Trophoblast cell (in vitro differentiated cells and primary cell): ENCODE measurements at regions not wholly inside any gene's neighbourhood (a gene's known extent, or its start where the extent isn't known, plus 50 kb on each side); places are given as distances from the start of the nearest gene placed in this dataset.

Experiments used
- DNase-seq, 2 donors: peaks; one replicate each; pipeline ENCODE4 v3.0.0-alpha.2; 2016
- H2AFZ ChIP-seq: 2 replicates; pipeline ENCODE4 v1.6.1; 2013; ENCODE audit warnings: low read length, moderate library complexity, mild to moderate bottlenecking; ENCODE audit not compliant: insufficient read depth, poor library complexity
- H2AK5ac ChIP-seq: 2 replicates; pipeline ENCODE4 v1.6.1; 2013; ENCODE audit warnings: mild to moderate bottlenecking, low read length
- H2BK120ac ChIP-seq: 2 replicates; pipeline ENCODE4 v1.6.1; 2013; ENCODE audit warnings: low read length, mild to moderate bottlenecking, moderate library complexity; ENCODE audit not compliant: insufficient read depth, poor library complexity
- H2BK12ac ChIP-seq: 2 replicates; pipeline ENCODE4 v1.6.1; 2013; ENCODE audit warnings: mild to moderate bottlenecking, low read length, moderate library complexity
- H2BK5ac ChIP-seq: 2 replicates; pipeline ENCODE4 v1.6.1; 2013; ENCODE audit warnings: low read length, low read depth, moderate library complexity, mild to moderate bottlenecking; ENCODE audit not compliant: poor library complexity
- H3K14ac ChIP-seq: 2 replicates; pipeline ENCODE4 v1.6.1; 2013; ENCODE audit warnings: mild to moderate bottlenecking, low read length
- H3K18ac ChIP-seq: 2 replicates; pipeline ENCODE4 v1.6.1; 2013; ENCODE audit warnings: mild to moderate bottlenecking, low read length
- H3K23ac ChIP-seq: 2 replicates; pipeline ENCODE4 v1.6.1; 2013; ENCODE audit warnings: low read length
- H3K27ac ChIP-seq: 2 replicates; pipeline ENCODE4 v1.5.1; 2013; ENCODE audit warnings: low read depth, mild to moderate bottlenecking, inconsistent platforms, low read length, moderate library complexity
- H3K27me3 ChIP-seq: 2 replicates; pipeline ENCODE4 v1.6.1; 2013; ENCODE audit warnings: inconsistent platforms, mild to moderate bottlenecking, low read length, moderate library complexity; ENCODE audit not compliant: insufficient read depth
- H3K36me3 ChIP-seq, 2 experiments: 1 replicate in 1 of 2; 2 replicates in 1 of 2; pipeline ENCODE4 v1.6.1; 2013; ENCODE audit warnings: low read length in 2 of 2, mild to moderate bottlenecking in 2 of 2, moderate library complexity in 1 of 2; ENCODE audit not compliant: insufficient read depth in 2 of 2, control insufficient read depth in 1 of 2
- H3K4ac ChIP-seq: 2 replicates; pipeline ENCODE4 v1.6.1; 2013; ENCODE audit warnings: low read depth, mild to moderate bottlenecking, low read length, moderate library complexity
- H3K4me1 ChIP-seq, 2 experiments: 1 replicate in 1 of 2; 2 replicates in 1 of 2; pipeline ENCODE4 v1.6.1; 2013; ENCODE audit warnings: low read length in 2 of 2, mild to moderate bottlenecking in 2 of 2, moderate library complexity in 1 of 2; ENCODE audit not compliant: insufficient read depth in 2 of 2, control insufficient read depth in 1 of 2
- H3K4me2 ChIP-seq: 2 replicates; pipeline ENCODE4 v1.6.1; 2013; ENCODE audit warnings: inconsistent platforms, mild to moderate bottlenecking, low read length, moderate library complexity
- H3K4me3 ChIP-seq: 2 replicates; pipeline ENCODE4 v1.5.1; 2013; ENCODE audit warnings: mild to moderate bottlenecking, low read depth, low read length, inconsistent platforms
- H3K79me1 ChIP-seq: one replicate; pipeline ENCODE4 v1.6.1; 2013; ENCODE audit warnings: low read length
- H3K79me2 ChIP-seq: 2 replicates; pipeline ENCODE4 v1.6.1; 2013; ENCODE audit warnings: low read length, mild to moderate bottlenecking; ENCODE audit not compliant: control insufficient read depth, insufficient read depth, poor library complexity
- H3K9ac ChIP-seq: 2 replicates; pipeline ENCODE4 v1.6.1; 2013; ENCODE audit warnings: mild to moderate bottlenecking, low read length
- H3K9me3 ChIP-seq: 2 replicates; pipeline ENCODE4 v1.6.1; 2013; ENCODE audit warnings: low read depth, mild to moderate bottlenecking, control low read depth, inconsistent platforms, low read length; ENCODE audit not compliant: insufficient read depth
- H4K12ac ChIP-seq: 2 replicates; pipeline ENCODE4 v1.6.1; 2013; ENCODE audit warnings: low read depth, mild to moderate bottlenecking, low read length, moderate library complexity
- H4K8ac ChIP-seq: 2 replicates; pipeline ENCODE4 v1.6.1; 2013; ENCODE audit warnings: low read depth, mild to moderate bottlenecking, low read length, moderate library complexity
- H4K91ac ChIP-seq: one replicate; pipeline ENCODE4 v1.6.1; 2013; ENCODE audit warnings: low read depth, mild to moderate bottlenecking, low read length, moderate library complexity
- WGBS: extraction: QIAGEN DNeasy Blood & Tissue Kit; methylation state at CpG from one replicate; pipeline ENCODE4 v1.1.7; 2013; ENCODE audit warnings: missing lambda C conversion rate; ENCODE audit not compliant: insufficient read length, insufficient coverage; ENCODE audit errors: extremely low coverage; 5-methylcytosine and 5-hydroxymethylcytosine counted together

- H3K79me2 ChIP-seq, result no peaks in the 10 kb centered on the region
- no peak overlapping the region for H4K8ac ChIP-seq
- no peak overlapping the region for H4K91ac ChIP-seq
- WGBS, result no CpG with 5 or more reads among the region's 7 CpGs
- H3K79me1 ChIP-seq, result no peaks in the 10 kb centered on the region
- H2BK12ac ChIP-seq, result no peak overlapping the region
- no peak overlapping the region for H4K12ac ChIP-seq
- no peak overlapping the region for H2BK120ac ChIP-seq
- DNase-seq, result no peak
- no peak overlapping the region for H3K9ac ChIP-seq
- H3K4me3 ChIP-seq, result no peak overlapping the region
- H3K27me3 ChIP-seq, result no peaks in the 10 kb centered on the region
- no peak overlapping the region for H3K23ac ChIP-seq
- no peak overlapping the region for H3K14ac ChIP-seq
- no peak overlapping the region for H2AFZ ChIP-seq
- peaks cover 3% of the 10 kb centered on the region for H3K9me3 ChIP-seq
- no peaks in the 10 kb centered on the region for H3K4me1 ChIP-seq
- no peaks in the 10 kb centered on the region for H3K36me3 ChIP-seq
- H3K18ac ChIP-seq, result no peak overlapping the region
- H2BK5ac ChIP-seq, result no peak overlapping the region
- H3K27ac ChIP-seq, result no peak overlapping the region
- no peak overlapping the region for H3K4ac ChIP-seq
- no peak overlapping the region for H3K4me2 ChIP-seq
- no peak overlapping the region for H2AK5ac ChIP-seq
Observed at GRCh38 chr1:29392486-29393450, 156.4 kb downstream of the PTPRU start.

DNA sequence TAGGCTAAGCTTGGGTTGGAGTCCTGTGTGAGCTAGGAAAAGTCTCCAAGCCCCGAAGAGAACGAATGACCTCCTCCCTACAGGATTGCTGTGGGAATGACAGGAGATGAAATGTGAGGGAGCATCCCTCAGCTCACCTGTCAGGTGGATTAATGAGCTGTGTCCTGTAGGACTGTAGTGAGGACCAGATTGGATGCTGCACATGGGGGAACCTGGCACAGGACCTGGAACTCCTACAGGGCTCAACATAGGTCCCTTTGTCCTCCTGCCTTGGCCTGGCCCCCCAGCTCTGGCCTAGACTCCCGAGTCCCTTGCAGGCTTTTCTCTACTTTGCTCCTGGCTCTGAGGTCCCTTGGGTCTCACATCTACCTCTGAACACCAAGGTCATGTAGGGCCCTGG, 155.7 kb downstream of the PTPRU start:
- H3K27ac ChIP-seq, result no peak overlapping the region
- H3K14ac ChIP-seq, result no peak overlapping the region
- WGBS, result no CpG with 5 or more reads among the region's 3 CpGs
- no peak overlapping the region for H3K23ac ChIP-seq
- H3K4ac ChIP-seq, result no peak overlapping the region
- no peak for DNase-seq
- no peak overlapping the region for H2BK5ac ChIP-seq
- H3K79me1 ChIP-seq, result no peaks in the 10 kb centered on the region
- H2AK5ac ChIP-seq, result no peak overlapping the region
- no peaks in the 10 kb centered on the region for H3K4me1 ChIP-seq
- H4K8ac ChIP-seq, result no peak overlapping the region
- no peak overlapping the region for H2AFZ ChIP-seq
- H4K91ac ChIP-seq, result no peak overlapping the region
- H3K4me2 ChIP-seq, result no peak overlapping the region
- H3K27me3 ChIP-seq, result no peaks in the 10 kb centered on the region
- H3K36me3 ChIP-seq, result no peaks in the 10 kb centered on the region
- H3K9ac ChIP-seq, result no peak overlapping the region
- H3K18ac ChIP-seq, result no peak overlapping the region
- peaks cover 3% of the 10 kb centered on the region for H3K9me3 ChIP-seq
- no peak overlapping the region for H2BK120ac ChIP-seq
- H3K79me2 ChIP-seq, result no peaks in the 10 kb centered on the region
- H2BK12ac ChIP-seq, result no peak overlapping the region
- H3K4me3 ChIP-seq, result no peak overlapping the region
- no peak overlapping the region for H4K12ac ChIP-seq

- Histone ChIP-seq H3K14ac (no peak overlapping the region), H2BK12ac (no peak overlapping the region), H3K9me3 (peaks cover 3% of the 10 kb centered on the region), H3K79me2 (no peaks in the 10 kb centered on the region), H3K4me2 (no peak overlapping the region), H3K4ac (no peak overlapping the region), H2AFZ (no peak overlapping the region), H3K23ac (no peak overlapping the region), H2BK5ac (no peak overlapping the region), H2BK120ac (no peak overlapping the region), H3K27me3 (no peaks in the 10 kb centered on the region), H3K36me3 (no peaks in the 10 kb centered on the region), H4K12ac (no peak overlapping the region), H3K4me3 (no peak overlapping the region), H3K9ac (no peak overlapping the region), H4K8ac (no peak overlapping the region), H3K18ac (no peak overlapping the region), H2AK5ac (no peak overlapping the region), H3K27ac (no peak overlapping the region), H3K79me1 (no peaks in the 10 kb centered on the region), H4K91ac (no peak overlapping the region), H3K4me1 (no peaks in the 10 kb centered on the region)
- no peak for DNase-seq
- WGBS, result no CpG with 5 or more reads among the region's 5 CpGs
Observed at GRCh38 chr1:29391362-29391880, 155.1 kb downstream of the PTPRU start.

GRCh38 chr1:29390491-29391361, 154.4 kb downstream of the PTPRU start:
- no CpG with 5 or more reads among the region's 16 CpGs for WGBS
- no peak overlapping the region for H2BK12ac ChIP-seq

More at GRCh38 chr1:29390491-29391361, 154.4 kb downstream of the PTPRU start:
- Histone ChIP-seq H3K27ac (no peak overlapping the region), H4K91ac (no peak overlapping the region), H3K9ac (no peak overlapping the region), H3K79me2 (no peaks in the 10 kb centered on the region), H3K9me3 (peaks cover 3% of the 10 kb centered on the region), H3K4me1 (no peaks in the 10 kb centered on the region), H3K4ac (no peak overlapping the region), H4K8ac (no peak overlapping the region), H3K18ac (no peak overlapping the region), H3K79me1 (no peaks in the 10 kb centered on the region), H3K23ac (no peak overlapping the region), H2BK120ac (no peak overlapping the region), H3K14ac (no peak overlapping the region), H2AK5ac (no peak overlapping the region), H3K27me3 (no peaks in the 10 kb centered on the region), H3K4me3 (peak overlapping the region; percentile 18), H2BK5ac (no peak overlapping the region), H4K12ac (no peak overlapping the region), H2AFZ (no peak overlapping the region), H3K36me3 (no peaks in the 10 kb centered on the region), H3K4me2 (no peak overlapping the region)
- DNase-seq, result no peak
